IMR-90 (cell line): ENCODE measurements at regions not wholly inside any gene's neighbourhood (a gene's known extent, or its start where the extent isn't known, plus 50 kb on each side); places are given as distances from the start of the nearest gene placed in this dataset.

ENCODE experiments used
- ATAC-seq: fragments of 200-7000 bp; cut with Tn5 transposase; 2 replicates; pipeline ENCODE4 v1.9.1; 2020; ENCODE audit warnings: low read depth, mild to moderate bottlenecking, moderate library complexity
- BruUV-seq: library from RNA; stranded (reverse); fragments of 400-500 nt; replicated peaks from 2 replicates; lab custom pipeline; 2021; lab: Mats Ljungman, UMichigan
- CTCF ChIA-PET: fragments of 300-600 bp; formaldehyde crosslinking; extraction: SDS; loops from one replicate; lab custom pipeline; 2021; ENCODE audit warnings: antibody characterized with exemption; lab: Yijun Ruan, JAX
- POLR2A ChIA-PET: fragments of 300-600 bp; sonication (Branson Sonifier 250); formaldehyde crosslinking; loops from one replicate; lab custom pipeline; 2022; ENCODE audit warnings: antibody characterized with exemption; ENCODE audit not compliant: unreplicated experiment; lab: Charles Lee
- DNase-seq: peaks from one replicate; pipeline ENCODE4 v3.0.0; 2013
- H2AFZ ChIP-seq: replicated peaks from 2 replicates; pipeline ENCODE3; 2013; ENCODE audit warnings: low read length, mild to moderate bottlenecking; ENCODE audit not compliant: poor library complexity
- H2AK5ac ChIP-seq: 2 replicates; pipeline ENCODE4 v1.6.1; 2013; ENCODE audit warnings: low read depth, low read length, inconsistent platforms
- H2AK9ac ChIP-seq: replicated peaks from 2 replicates; pipeline ENCODE3; 2013; ENCODE audit warnings: mild to moderate bottlenecking, low read depth, low read length, moderate library complexity; ENCODE audit not compliant: poor library complexity
- H2BK120ac ChIP-seq: 2 replicates; pipeline ENCODE4 v1.6.1; 2013; ENCODE audit warnings: low read depth, low read length, inconsistent platforms
- H2BK15ac ChIP-seq: 3 replicates; pipeline ENCODE4 v1.6.1; 2013; ENCODE audit warnings: low read depth, low read length, inconsistent platforms
- H2BK20ac ChIP-seq: 2 replicates; pipeline ENCODE4 v1.6.1; 2013; ENCODE audit warnings: low read depth, mild to moderate bottlenecking, inconsistent platforms, low read length, moderate library complexity
- H2BK5ac ChIP-seq: 2 replicates; pipeline ENCODE4 v1.6.1; 2013; ENCODE audit warnings: mild to moderate bottlenecking, low read depth, low read length, inconsistent platforms; ENCODE audit not compliant: poor library complexity, severe bottlenecking
- H3K14ac ChIP-seq: replicated peaks from 2 replicates; pipeline ENCODE4 v1.6.1; 2013; ENCODE audit warnings: low read depth, low read length, inconsistent platforms
- H3K18ac ChIP-seq: 2 replicates; pipeline ENCODE4 v1.6.1; 2013; ENCODE audit warnings: low read depth, low read length, control low read depth
- H3K23ac ChIP-seq: 2 replicates; pipeline ENCODE4 v1.6.1; 2013; ENCODE audit warnings: low read depth, low read length, inconsistent platforms
- H3K27ac ChIP-seq: 2 replicates; pipeline ENCODE4 v1.5.1; 2013; ENCODE audit warnings: mild to moderate bottlenecking, control low read depth, low read length; ENCODE audit not compliant: insufficient read depth
- H3K27me3 ChIP-seq: 2 replicates; pipeline ENCODE4 v1.6.1; 2013; ENCODE audit warnings: low read length; ENCODE audit not compliant: control insufficient read depth, insufficient read depth
- H3K36me3 ChIP-seq: 2 replicates; pipeline ENCODE4 v1.6.1; 2013; ENCODE audit warnings: low read length, mixed read lengths; ENCODE audit not compliant: control insufficient read depth, insufficient read depth
- H3K4ac ChIP-seq: 2 replicates; pipeline ENCODE4 v1.6.1; 2013; ENCODE audit warnings: low read depth, low read length, inconsistent platforms
- H3K4me1 ChIP-seq: 2 replicates; pipeline ENCODE4 v1.6.1; 2013; ENCODE audit warnings: low read length, mixed read lengths; ENCODE audit not compliant: control insufficient read depth, insufficient read depth
- H3K4me2 ChIP-seq: 2 replicates; pipeline ENCODE4 v1.6.1; 2013; ENCODE audit warnings: low read depth, mild to moderate bottlenecking, control low read depth, low read length, moderate library complexity
- H3K4me3 ChIP-seq: 2 replicates; pipeline ENCODE4 v1.5.1; 2013; ENCODE audit warnings: low read depth, mild to moderate bottlenecking, control low read depth, low read length, moderate library complexity; ENCODE audit not compliant: insufficient read depth
- H3K56ac ChIP-seq: 2 replicates; pipeline ENCODE4 v1.6.1; 2013; ENCODE audit warnings: low read length, inconsistent platforms; ENCODE audit not compliant: insufficient read depth; ENCODE audit errors: extremely low read depth
- H3K79me1 ChIP-seq, 2 experiments: 2 replicates each; pipeline ENCODE4 v1.6.1; 2013; ENCODE audit warnings: low read length in 2 of 2, inconsistent platforms in 1 of 2, low read depth in 1 of 2
- H3K9ac ChIP-seq: 2 replicates; pipeline ENCODE4 v1.6.1; 2013; ENCODE audit warnings: low read depth, low read length, control low read depth
- H3K9me1 ChIP-seq: 2 replicates; pipeline ENCODE4 v1.6.1; 2013; ENCODE audit warnings: low read length, inconsistent platforms; ENCODE audit not compliant: insufficient read depth
- H3K9me3 ChIP-seq: 2 replicates; pipeline ENCODE4 v1.6.1; 2013; ENCODE audit warnings: low read length; ENCODE audit not compliant: control insufficient read depth, insufficient read depth
- H4K20me1 ChIP-seq: 2 replicates; pipeline ENCODE4 v1.6.1; 2013; ENCODE audit warnings: low read length, inconsistent platforms; ENCODE audit not compliant: insufficient read depth
- H4K5ac ChIP-seq: 2 replicates; pipeline ENCODE4 v1.6.1; 2013; ENCODE audit warnings: mild to moderate bottlenecking, low read depth, low read length, control low read depth
- H4K8ac ChIP-seq, 2 experiments: 2 replicates each; pipeline ENCODE4 v1.6.1; 2013; ENCODE audit warnings: low read depth in 2 of 2, low read length in 2 of 2, control low read depth in 1 of 2, inconsistent platforms in 1 of 2
- H4K91ac ChIP-seq: 2 replicates; pipeline ENCODE4 v1.6.1; 2013; ENCODE audit warnings: low read depth, low read length, inconsistent platforms; ENCODE audit not compliant: insufficient read depth
- CTCF ChIP-seq: conservative IDR thresholded peaks from 2 replicates; pipeline ENCODE4 v1.5.1; 2012; ENCODE audit warnings: mild to moderate bottlenecking, low read depth, low read length, improper control_type of control experiment
- WGBS, 2 experiments: methylation state at CpG; one replicate each; pipeline versions ENCODE4 v1.1.5 to v1.1.7; 2013; ENCODE audit warnings: missing lambda C conversion rate in 2 of 2; ENCODE audit not compliant: insufficient read length in 1 of 2; ENCODE audit errors: extremely low coverage in 2 of 2; 5-methylcytosine and 5-hydroxymethylcytosine counted together
- dilution Hi-C: fragments of 300-500 bp; cut with HindIII; formaldehyde crosslinking; loops from one replicate; pipeline ENCODE4 v1.14.3; 2018; ENCODE audit warnings: low sequenced_read_pairs; ENCODE audit not compliant: unreplicated experiment
- in situ Hi-C: fragments of 300-500 bp; cut with MboI; formaldehyde crosslinking; loops from 3 replicates; pipeline ENCODE4 v1.14.3; 2019; ENCODE audit warnings: low sequenced_read_pairs, inconsistent platforms, mixed read lengths
- intact Hi-C: fragments of 100-400 bp; cut with micrococcal nuclease; formaldehyde crosslinking; loops from 2 replicates; pipeline ENCODE4 v1.10.0; 2022

- dilution Hi-C loops (no loop called here), in situ Hi-C loops (no loop called here)
- POLR2A ChIA-PET: no interaction called here
Observed at GRCh38 chr9:115553060-115553773, 435.3 kb upstream of the TNC start.

More at GRCh38 chr9:115553060-115553773, 435.3 kb upstream of the TNC start:
- Histone ChIP-seq H2AK9ac (no peak overlapping the region), H2AFZ (no peak overlapping the region), H4K91ac (no peak overlapping the region), H3K9ac (no peak overlapping the region), H3K56ac (no peak overlapping the region), H3K4me3 (no peak overlapping the region), H4K8ac (no peak overlapping the region), H2BK20ac (no peak overlapping the region), H3K9me3 (peaks cover 9% of the 10 kb centered on the region), H3K79me1 (no peaks in the 10 kb centered on the region), H3K36me3 (no peaks in the 10 kb centered on the region), H3K27me3 (peaks cover 6% of the 10 kb centered on the region; the same call in 1 of the 2 replicates), H4K20me1 (no peaks in the 10 kb centered on the region), H4K5ac (no peak overlapping the region), H3K18ac (no peak overlapping the region), H3K4ac (no peak overlapping the region), H3K4me1 (peaks cover 4% of the 10 kb centered on the region; the same call in 1 of the 2 replicates), H2BK5ac (no peak overlapping the region), H3K14ac (no peak overlapping the region), H2BK15ac (no peak overlapping the region), H3K23ac (no peak overlapping the region), H3K4me2 (no peak overlapping the region), H3K9me1 (no peaks in the 10 kb centered on the region), H2BK120ac (no peak overlapping the region), H2AK5ac (no peak overlapping the region), H3K27ac (no peak overlapping the region)
- intact Hi-C loops: no loop called here
- no peak for TF ChIP-seq CTCF
- CTCF ChIA-PET: no interaction called here
- no peak for DNase-seq
- WGBS, 2 experiments: no CpG with 5 or more reads among the region's 2 CpGs
- no TSS peak for BruUV-seq
- ATAC-seq: no peak
